Naive thymus-derived CD4-positive, alpha-beta T cell (primary cell): ENCODE measurements at regions not wholly inside any gene's neighbourhood (a gene's known extent, or its start where the extent isn't known, plus 50 kb on each side); places are given as distances from the start of the nearest gene placed in this dataset.

Source experiments
- ATAC-seq: fragments of 150-1000 bp; cut with Tn5 transposase; 2 replicates; pipeline ENCODE4 v1.10.0; 2021; ENCODE audit warnings: mild to moderate bottlenecking, moderate library complexity
- CTCF ChIA-PET: fragments of 350-600 bp; sonication (Branson Sonifier 250); formaldehyde crosslinking; loops from one replicate; lab custom pipeline; 2021; ENCODE audit warnings: antibody characterized with exemption; lab: Charles Lee
- POLR2A ChIA-PET: fragments of 350-600 bp; sonication (Branson Sonifier 250); formaldehyde crosslinking; loops from one replicate; lab custom pipeline; 2021; ENCODE audit warnings: antibody characterized with exemption, inconsistent platforms; lab: Charles Lee
- DNase-seq, 9 donors: peaks; one replicate each; pipeline versions ENCODE4 v3.0.0 to v3.0.0-alpha.2; 2020 to 2022; ENCODE audit warnings: mixed read lengths in 1 of 9
- H3K27ac ChIP-seq: one replicate; pipeline ENCODE4 v1.7.0; 2013; ENCODE audit warnings: mild to moderate bottlenecking, low read depth, low read length, moderate library complexity
- H3K27me3 ChIP-seq, 2 donors: one replicate each; pipeline ENCODE4 v1.7.0; 2013; ENCODE audit warnings: low read length in 2 of 2, mild to moderate bottlenecking in 2 of 2, moderate library complexity in 2 of 2; ENCODE audit not compliant: control insufficient read depth in 2 of 2, insufficient read depth in 2 of 2
- H3K36me3 ChIP-seq, 3 experiments: 1 replicate in 2 of 3; 2 replicates in 1 of 3; pipeline ENCODE4 v1.7.0; 2013; ENCODE audit warnings: low read length in 3 of 3, mild to moderate bottlenecking in 3 of 3, moderate library complexity in 1 of 3; ENCODE audit not compliant: insufficient read depth in 3 of 3, control insufficient read depth in 2 of 3
- H3K4me1 ChIP-seq, 2 donors: one replicate each; pipeline ENCODE4 v1.7.0; 2013; ENCODE audit warnings: low read length in 2 of 2, mild to moderate bottlenecking in 2 of 2, moderate library complexity in 1 of 2; ENCODE audit not compliant: control insufficient read depth in 2 of 2, insufficient read depth in 2 of 2
- H3K4me3 ChIP-seq: 2 replicates; pipeline ENCODE4 v1.7.0; 2013; ENCODE audit warnings: mild to moderate bottlenecking, low read length
- H3K9me3 ChIP-seq, 3 experiments: 1 replicate in 2 of 3; 2 replicates in 1 of 3; pipeline ENCODE4 v1.7.0; 2013; ENCODE audit warnings: low read length in 3 of 3; ENCODE audit not compliant: control insufficient read depth in 2 of 3
- H3K27ac Mint-ChIP-seq, 9 donors: one replicate each; pipeline ENCODE4 v1.8.0; 2020 to 2022; ENCODE audit warnings: mixed read lengths in 9 of 9, mild to moderate bottlenecking in 8 of 9, moderate library complexity in 5 of 9, inconsistent platforms in 2 of 9
- H3K27me3 Mint-ChIP-seq, 5 donors: one replicate each; pipeline ENCODE4 v1.8.0; 2021 to 2022; ENCODE audit warnings: mixed read lengths in 5 of 5, mild to moderate bottlenecking in 1 of 5
- H3K36me3 Mint-ChIP-seq, 5 donors: one replicate each; pipeline ENCODE4 v1.8.0; 2020 to 2022; ENCODE audit warnings: mixed read lengths in 5 of 5, mild to moderate bottlenecking in 3 of 5, inconsistent platforms in 1 of 5
- H3K4me1 Mint-ChIP-seq, 7 donors: one replicate each; pipeline ENCODE4 v1.8.0; 2020 to 2022; ENCODE audit warnings: mixed read lengths in 7 of 7, mild to moderate bottlenecking in 3 of 7, inconsistent platforms in 1 of 7
- H3K4me3 Mint-ChIP-seq, 10 donors: one replicate each; pipeline ENCODE4 v1.8.0; 2020 to 2022; ENCODE audit warnings: mild to moderate bottlenecking in 10 of 10, mixed read lengths in 10 of 10, moderate library complexity in 6 of 10, inconsistent platforms in 2 of 10
- H3K9me3 Mint-ChIP-seq, 11 donors: one replicate each; pipeline ENCODE4 v1.8.0; 2020 to 2022; ENCODE audit warnings: mixed read lengths in 11 of 11, mild to moderate bottlenecking in 4 of 11, inconsistent platforms in 1 of 11, moderate library complexity in 1 of 11
- intact Hi-C, 2 donors: fragments of 100-400 bp; cut with micrococcal nuclease; formaldehyde crosslinking; loops; one replicate each; pipeline ENCODE4 v1.15.1; 2023

- Histone ChIP-seq H3K4me3 (no peak overlapping the region), H3K4me1 (peaks cover 0 to 25% of the 10 kb centered on the region in 2 donors), H3K9me3 (no peaks in the 10 kb centered on the region), H3K27me3 (no peaks in the 10 kb centered on the region), H3K27ac (no peak overlapping the region), H3K36me3 (no peaks in the 10 kb centered on the region)
- intact Hi-C loops, result no loop called here
- Mint-ChIP-seq H3K4me1 (peaks cover 6 to 53% (median 45%) of the 10 kb centered on the region in 7 donors), H3K27me3 (peaks cover 0 to 3% (median 0%) of the 10 kb centered on the region in 5 donors), H3K4me3 (no peak overlapping the region), H3K36me3 (peaks cover 0 to 1% (median 0%) of the 10 kb centered on the region in 5 donors), H3K27ac (no peak overlapping the region), H3K9me3 (peaks cover 0 to 1% (median 0%) of the 10 kb centered on the region in 11 donors)
- ChIA-PET POLR2A (interaction anchor here (1.2 kb wide), 1 partner anchor 61 kb away, joined by 4 read pairs; no protein-coding TSS in a partner anchor), CTCF (interaction anchor here (0.7 kb wide), 1 partner anchor 162 kb away, joined by 3 read pairs; no protein-coding TSS in a partner anchor)
- DNase-seq (no peak), ATAC-seq (no peak)
Observed at GRCh38 chr2:207227749-207228145, 62.0 kb upstream of the KLF7 start.

- peaks cover 0 to 1% (median 0%) of the 10 kb centered on the region in 11 donors for H3K9me3 Mint-ChIP-seq
- peaks cover 0 to 3% (median 0%) of the 10 kb centered on the region in 5 donors for H3K27me3 Mint-ChIP-seq
- ChIA-PET POLR2A (no interaction called here), CTCF (no interaction called here)
- Histone ChIP-seq H3K4me3 (no peak overlapping the region), H3K4me1 (peaks cover 0 to 25% of the 10 kb centered on the region in 2 donors), H3K36me3 (no peaks in the 10 kb centered on the region), H3K27ac (no peak overlapping the region), H3K9me3 (no peaks in the 10 kb centered on the region), H3K27me3 (no peaks in the 10 kb centered on the region)
- H3K4me3 Mint-ChIP-seq, result no peak overlapping the region
- DNase-seq (no peak), ATAC-seq (no peak)
- intact Hi-C loops, result no loop called here
- peak overlapping the region in 2 of 9 donors; percentile 6 to 34 for H3K27ac Mint-ChIP-seq
- no peaks in the 10 kb centered on the region for H3K36me3 Mint-ChIP-seq
- peaks cover 6 to 52% (median 45%) of the 10 kb centered on the region in 7 donors for H3K4me1 Mint-ChIP-seq
Observed at GRCh38 chr2:207228402-207228801, 62.7 kb upstream of the KLF7 start.

GRCh38 chr2:207229161-207229560 is 63.4 kb upstream of the KLF7 start:
- CTCF ChIA-PET, result no interaction called here
- DNase-seq (no peak), ATAC-seq (no peak)
- Histone ChIP-seq H3K4me3 (no peak overlapping the region), H3K36me3 (no peaks in the 10 kb centered on the region), H3K27me3 (no peaks in the 10 kb centered on the region), H3K4me1 (peaks cover 0 to 25% of the 10 kb centered on the region in 2 donors), H3K9me3 (no peaks in the 10 kb centered on the region), H3K27ac (no peak overlapping the region)
- peaks cover 0 to 3% (median 0%) of the 10 kb centered on the region in 5 donors for H3K27me3 Mint-ChIP-seq
- intact Hi-C loops, result no loop called here
- H3K9me3 Mint-ChIP-seq, result peaks cover 0 to 1% (median 0%) of the 10 kb centered on the region in 11 donors
- H3K4me1 Mint-ChIP-seq, result peaks cover 6 to 58% (median 48%) of the 10 kb centered on the region in 7 donors
- H3K4me3 Mint-ChIP-seq, result no peak overlapping the region
- peak overlapping the region in 2 of 9 donors; percentile 64 to 76 for H3K27ac Mint-ChIP-seq
- POLR2A ChIA-PET, result no interaction called here
- H3K36me3 Mint-ChIP-seq, result no peaks in the 10 kb centered on the region

- ChIA-PET POLR2A (no interaction called here), CTCF (interaction anchor here (0.7 to 2.0 kb wide), 2 partner anchors 10 to 32 kb away, joined by 3 to 4 read pairs; no protein-coding TSS in a partner anchor)
- ATAC-seq (no peak), DNase-seq (no peak)
- H3K27ac Mint-ChIP-seq, result peak overlapping the region in 3 of 9 donors; percentile 19 to 42 (median 22)
- H3K27me3 Mint-ChIP-seq, result peaks cover 0 to 3% (median 0%) of the 10 kb centered on the region in 5 donors
- no peaks in the 10 kb centered on the region for H3K9me3 ChIP-seq
- peaks cover 0 to 14% of the 10 kb centered on the region in 2 donors for H3K4me1 ChIP-seq
- no peaks in the 10 kb centered on the region for H3K36me3 Mint-ChIP-seq
- peak overlapping the region in 2 of 10 donors; percentile 10 to 65 for H3K4me3 Mint-ChIP-seq
- H3K27ac ChIP-seq, result no peak overlapping the region
- H3K4me1 Mint-ChIP-seq, result peaks cover 3 to 56% (median 42%) of the 10 kb centered on the region in 7 donors
- H3K4me3 ChIP-seq, result no peak overlapping the region
- intact Hi-C loops, result loop anchor here in 1 of 2 donors (10.0 kb wide), 1 partner anchor 244 kb away; no protein-coding TSS in a partner anchor
- no peaks in the 10 kb centered on the region for H3K36me3 ChIP-seq
- H3K27me3 ChIP-seq, result no peaks in the 10 kb centered on the region
- H3K9me3 Mint-ChIP-seq, result peaks cover 0 to 1% (median 0%) of the 10 kb centered on the region in 11 donors
Observed at GRCh38 chr2:207230261-207231105, 64.7 kb upstream of the KLF7 start.

- CTCF ChIA-PET, result interaction anchor here (0.7 to 2.0 kb wide), 2 partner anchors 9 to 31 kb away, joined by 3 to 4 read pairs; no protein-coding TSS in a partner anchor
- intact Hi-C loops, result loop anchor here in 1 of 2 donors (10.0 kb wide), 1 partner anchor 244 kb away; no protein-coding TSS in a partner anchor
- Histone ChIP-seq H3K36me3 (no peaks in the 10 kb centered on the region), H3K27me3 (no peaks in the 10 kb centered on the region), H3K4me1 (peaks cover 0 to 6% of the 10 kb centered on the region in 2 donors), H3K9me3 (no peaks in the 10 kb centered on the region), H3K4me3 (no peak overlapping the region), H3K27ac (no peak overlapping the region)
- POLR2A ChIA-PET, result no interaction called here
- peak; percentile 18 for ATAC-seq
- Mint-ChIP-seq H3K4me1 (peaks cover 5 to 55% (median 38%) of the 10 kb centered on the region in 7 donors), H3K9me3 (peaks cover 0 to 4% (median 0%) of the 10 kb centered on the region in 11 donors), H3K4me3 (peak overlapping the region in 6 of 10 donors; percentile 18 to 65 (median 42)), H3K27ac (peak overlapping the region in 5 of 9 donors; percentile 22 to 84 (median 58)), H3K36me3 (peaks cover 0 to 1% (median 0%) of the 10 kb centered on the region in 5 donors), H3K27me3 (peaks cover 0 to 3% (median 0%) of the 10 kb centered on the region in 5 donors)
- no peak for DNase-seq
Observed at GRCh38 chr2:207231106-207231865, 65.5 kb upstream of the KLF7 start.

GRCh38 chr2:207231967-207232366 is 66.2 kb upstream of the KLF7 start:
- no peak overlapping the region for H3K4me3 ChIP-seq
- peak overlapping the region in 2 of 10 donors; percentile 39 to 65 for H3K4me3 Mint-ChIP-seq
- POLR2A ChIA-PET, result no interaction called here

More at GRCh38 chr2:207231967-207232366, 66.2 kb upstream of the KLF7 start:
- Mint-ChIP-seq H3K9me3 (peaks cover 0 to 4% (median 0%) of the 10 kb centered on the region in 11 donors), H3K27ac (peak overlapping the region in 2 of 9 donors; percentile 22 to 84), H3K27me3 (peaks cover 0 to 3% (median 0%) of the 10 kb centered on the region in 5 donors), H3K36me3 (peaks cover 0 to 2% (median 0%) of the 10 kb centered on the region in 5 donors), H3K4me1 (peaks cover 5 to 50% (median 31%) of the 10 kb centered on the region in 7 donors)
- ATAC-seq (no peak), DNase-seq (no peak)
- intact Hi-C loops, result loop anchor here in 1 of 2 donors (10.0 kb wide), 1 partner anchor 243 kb away; no protein-coding TSS in a partner anchor
- Histone ChIP-seq H3K9me3 (no peaks in the 10 kb centered on the region), H3K4me1 (peaks cover 0 to 5% of the 10 kb centered on the region in 2 donors), H3K36me3 (no peaks in the 10 kb centered on the region), H3K27me3 (no peaks in the 10 kb centered on the region), H3K27ac (no peak overlapping the region)
- CTCF ChIA-PET, result interaction anchor here (0.6 to 2.0 kb wide), 2 partner anchors 8 to 33 kb away, joined by 4 read pairs; no protein-coding TSS in a partner anchor
